Body of pancreas (tissue), 4 donors: ENCODE measurements at regions not wholly inside any gene's neighbourhood (a gene's known extent, or its start where the extent isn't known, plus 50 kb on each side); places are given as distances from the start of the nearest gene placed in this dataset.
A peak's percentile ranks its signal among the peaks of the same experiment; 100 is the strongest.

Experiments
- ATAC-seq: fragments of 150-250 bp; one replicate; pipeline ENCODE4 v1.9.1; 2016
- DNase-seq, 4 donors: peaks; one replicate each; pipeline ENCODE4 v3.0.0-alpha.2; 2019
- H3K27ac ChIP-seq, 4 donors: fragments of 200-600 bp; sonication (generic); 1 replicate in 3 of 4; 2 replicates in 1 of 4; pipeline versions ENCODE4 v1.5.1 to v1.6.1; 2016 to 2019; ENCODE audit warnings: mild to moderate bottlenecking in 1 of 4, mixed read lengths in 1 of 4, moderate library complexity in 1 of 4
- H3K27me3 ChIP-seq, 2 donors: fragments of 200-600 bp; sonication (generic); one replicate each; pipeline ENCODE4 v1.6.0; 2016; ENCODE audit warnings: mild to moderate bottlenecking in 1 of 2
- H3K36me3 ChIP-seq, 2 donors: fragments of 200-600 bp; sonication (generic); replicated peaks in 1 of 2; 2 replicates each; pipeline ENCODE4 v1.5.1; 2016; ENCODE audit warnings: low read depth in 2 of 2; ENCODE audit not compliant: insufficient read depth in 1 of 2
- H3K4me1 ChIP-seq: fragments of 200-600 bp; sonication (generic); one replicate; pipeline ENCODE4 v1.6.0; 2016
- H3K4me3 ChIP-seq, 2 donors: fragments of 200-600 bp; sonication (generic); 1 replicate in 1 of 2; 2 replicates in 1 of 2; pipeline ENCODE4 v1.5.1; 2016 to 2019
- H3K9me3 ChIP-seq, 3 donors: fragments of 200-600 bp; sonication (generic); 1 replicate in 2 of 3; 2 replicates in 1 of 3; pipeline ENCODE4 v1.5.1; 2016
- CTCF ChIP-seq, 7 experiments: fragments of 450-650 bp in 4 of 7; fragments of 200-600 bp in 3 of 7; sonication (generic) in 3 of 7; IDR thresholded peaks; one replicate each; pipeline ENCODE4 v1.5.1; 2016 to 2019; ENCODE audit warnings: antibody characterized with exemption in 7 of 7
- POLR2A ChIP-seq, 3 donors: fragments of 450-650 bp; IDR thresholded peaks; one replicate each; pipeline ENCODE4 v1.6.1; 2016; ENCODE audit warnings: antibody characterized with exemption in 3 of 3, mild to moderate bottlenecking in 2 of 3
- WGBS, 2 donors: methylation state at CpG; one replicate each; pipeline ENCODE4 v1.1.5; 2017; 5-methylcytosine and 5-hydroxymethylcytosine counted together
- intact Hi-C: fragments of 100-400 bp; cut with DNase I; formaldehyde crosslinking; loops from one replicate; pipeline ENCODE4 v1.15.1; 2023

GRCh38 chr14:84236290-84236689 is 1293.7 kb upstream of the FLRT2 start:
- 87 to 94% methylated on average over 3 of the region's 3 CpGs for WGBS, 2 donors

GRCh38 chr14:84237881-84238280 is 1292.1 kb upstream of the FLRT2 start:
- intact Hi-C loops = no loop called here
- Histone ChIP-seq H3K36me3 (no peaks in the 10 kb centered on the region), H3K4me3 (no peak overlapping the region), H3K27ac (no peak overlapping the region), H3K27me3 (no peaks in the 10 kb centered on the region), H3K4me1 (no peaks in the 10 kb centered on the region), H3K9me3 (no peaks in the 10 kb centered on the region)
- 96 to 98% methylated on average over 2 of the region's 2 CpGs for WGBS, 2 donors
- DNase-seq (no peak), ATAC-seq (no peak)
- TF ChIP-seq CTCF (IDR thresholded peaks at IDR 0.05) (no peak), POLR2A (IDR thresholded peaks at IDR 0.05) (no peak)

More at GRCh38 chr14:84236290-84236689, 1293.7 kb upstream of the FLRT2 start:
- no peaks in the 10 kb centered on the region for H3K9me3 ChIP-seq
- DNase-seq (no peak), ATAC-seq (no peak)
- no peak overlapping the region for H3K27ac ChIP-seq
- TF ChIP-seq CTCF (IDR thresholded peaks at IDR 0.05) (no peak), POLR2A (IDR thresholded peaks at IDR 0.05) (no peak)
- no peaks in the 10 kb centered on the region for H3K4me1 ChIP-seq
- H3K36me3 ChIP-seq = no peaks in the 10 kb centered on the region
- intact Hi-C loops = no loop called here
- no peaks in the 10 kb centered on the region for H3K27me3 ChIP-seq
- no peak overlapping the region for H3K4me3 ChIP-seq

- TF ChIP-seq CTCF (IDR thresholded peaks at IDR 0.05) = no peak
- TF ChIP-seq POLR2A (IDR thresholded peaks at IDR 0.05) = no peak
- Histone ChIP-seq H3K27ac (no peak overlapping the region), H3K4me1 (no peaks in the 10 kb centered on the region), H3K36me3 (no peaks in the 10 kb centered on the region), H3K27me3 (no peaks in the 10 kb centered on the region), H3K9me3 (no peaks in the 10 kb centered on the region), H3K4me3 (no peak overlapping the region)
- no peak for ATAC-seq
- WGBS, 2 donors = 77 to 94% methylated on average over 1 of the region's 1 CpG
- no peak for DNase-seq
- intact Hi-C loops = no loop called here
Observed at GRCh38 chr14:84247693-84248092, 1282.3 kb upstream of the FLRT2 start.

GRCh38 chr14:84250893-84251292 is 1279.1 kb upstream of the FLRT2 start:
- intact Hi-C loops = no loop called here
- Histone ChIP-seq H3K27ac (no peak overlapping the region), H3K4me3 (no peak overlapping the region), H3K4me1 (no peaks in the 10 kb centered on the region), H3K36me3 (no peaks in the 10 kb centered on the region), H3K9me3 (no peaks in the 10 kb centered on the region), H3K27me3 (no peaks in the 10 kb centered on the region)
- ATAC-seq = peak; percentile 30
- DNase-seq = peak in 2 of 4 donors; percentile 10 to 13
- WGBS, 2 donors = 20 to 24% methylated on average over 1 of the region's 1 CpG
- TF ChIP-seq CTCF (IDR thresholded peaks at IDR 0.05) (no peak), POLR2A (IDR thresholded peaks at IDR 0.05) (no peak)

- H3K36me3 ChIP-seq = no peaks in the 10 kb centered on the region
- H3K27ac ChIP-seq = no peak overlapping the region
- H3K9me3 ChIP-seq = no peaks in the 10 kb centered on the region
- H3K4me3 ChIP-seq = no peak overlapping the region
- DNase-seq (no peak), ATAC-seq (no peak)
- no peak for TF ChIP-seq CTCF (IDR thresholded peaks at IDR 0.05)
- TF ChIP-seq POLR2A (IDR thresholded peaks at IDR 0.05) = no peak
- intact Hi-C loops = no loop called here
- H3K4me1 ChIP-seq = no peaks in the 10 kb centered on the region
- 93 to 94% methylated on average over 1 of the region's 1 CpG for WGBS, 2 donors
- H3K27me3 ChIP-seq = no peaks in the 10 kb centered on the region
Observed at GRCh38 chr14:84251411-84252115, 1278.4 kb upstream of the FLRT2 start.
